SJSA1 (cell line): ENCODE measurements at regions not wholly inside any gene's neighbourhood (a gene's known extent, or its start where the extent isn't known, plus 50 kb on each side); places are given as distances from the start of the nearest gene placed in this dataset.

Source experiments
- DNase-seq, 2 experiments: peaks; one replicate each; pipeline ENCODE4 v3.0.0-alpha.2; 2015 to 2020; ENCODE audit warnings: low spot score in 2 of 2, low read depth in 1 of 2
- H3K27ac ChIP-seq: fragments of 250-450 bp; sonication (Bioruptor Pico); 2 replicates; pipeline ENCODE4 v1.5.1; 2020; ENCODE audit warnings: mild to moderate bottlenecking, moderate library complexity
- H3K27me3 ChIP-seq: fragments of 250-450 bp; sonication (Bioruptor Pico); replicated peaks from 2 replicates; pipeline ENCODE4 v1.5.1; 2020; ENCODE audit warnings: mild to moderate bottlenecking, moderate library complexity
- H3K36me3 ChIP-seq: fragments of 250-450 bp; sonication (Bioruptor Pico); 2 replicates; pipeline ENCODE4 v1.5.1; 2020; ENCODE audit warnings: mild to moderate bottlenecking
- H3K4me1 ChIP-seq: fragments of 250-450 bp; sonication (Bioruptor Pico); replicated peaks from 2 replicates; pipeline ENCODE4 v1.6.1; 2021; ENCODE audit warnings: mild to moderate bottlenecking
- H3K4me3 ChIP-seq: fragments of 250-450 bp; sonication (Bioruptor Pico); 2 replicates; pipeline ENCODE4 v1.5.1; 2020; ENCODE audit warnings: mild to moderate bottlenecking
- H3K9me3 ChIP-seq: fragments of 250-450 bp; sonication (Bioruptor Pico); replicated peaks from 2 replicates; pipeline ENCODE4 v1.5.1; 2020; ENCODE audit warnings: mild to moderate bottlenecking

DNA sequence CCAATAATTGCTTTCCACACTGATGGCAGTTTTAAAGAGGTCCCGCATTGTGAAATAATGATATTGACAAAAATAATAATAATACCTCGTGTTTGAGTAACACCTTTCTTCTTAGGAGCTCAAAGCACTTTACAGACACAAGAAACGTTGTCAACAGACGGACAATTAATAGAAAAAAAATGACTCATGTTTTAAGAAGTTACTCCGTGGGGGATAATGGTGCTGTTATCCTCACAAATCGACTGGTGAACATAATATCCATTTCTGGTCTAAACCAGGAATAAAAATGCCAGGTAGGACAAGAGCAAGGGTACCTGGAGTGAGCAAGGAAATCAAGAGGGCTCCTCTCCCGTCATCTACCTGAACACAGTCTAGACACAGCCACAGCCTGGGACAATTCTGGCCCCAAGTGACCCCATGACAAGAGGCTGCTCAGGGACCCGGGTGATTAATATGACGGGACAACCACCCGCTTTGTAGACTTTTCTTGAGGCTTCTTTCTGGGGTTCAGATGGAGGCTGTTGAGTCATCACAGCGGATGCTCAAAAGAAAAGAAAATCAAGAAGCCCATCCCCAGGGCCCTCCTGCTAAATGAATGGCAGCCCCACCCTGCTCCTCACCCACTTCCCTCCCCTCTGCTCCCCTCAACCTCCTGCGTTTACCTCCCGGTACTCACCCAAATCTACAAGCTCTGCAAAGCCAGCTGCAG is 146.2 kb upstream of the IRF2BP2 start:
- H3K36me3 ChIP-seq: no peaks in the 10 kb centered on the region
- H3K4me3 ChIP-seq: no peak overlapping the region
- H3K27ac ChIP-seq: peak overlapping the region; percentile 67
- no peaks in the 10 kb centered on the region for H3K9me3 ChIP-seq
- no peaks in the 10 kb centered on the region for H3K27me3 ChIP-seq
- DNase-seq: peak in 1 of 2 experiments; percentile 61
- peaks cover 63% of the 10 kb centered on the region for H3K4me1 ChIP-seq

DNA sequence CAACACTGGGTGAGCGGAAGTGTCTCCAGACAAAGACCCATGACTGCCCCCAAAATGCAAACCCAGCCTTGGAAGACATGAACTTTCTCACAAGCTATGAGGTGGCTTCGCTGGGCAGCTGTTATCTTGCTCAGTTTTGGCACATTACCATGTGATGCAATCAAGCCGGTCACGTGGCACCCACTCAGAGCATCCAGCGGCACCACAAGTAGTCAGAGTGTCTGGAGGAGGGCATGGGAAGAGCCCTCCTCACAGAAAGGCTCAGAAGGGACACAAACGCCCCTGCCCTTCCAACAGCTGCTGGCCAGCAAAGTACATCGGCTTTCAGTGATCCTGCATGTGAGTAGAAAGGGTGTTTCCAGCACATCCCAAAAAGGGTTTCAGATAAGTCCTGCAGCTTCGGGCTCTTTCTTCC is 145.5 kb upstream of the IRF2BP2 start:
- peaks cover 57% of the 10 kb centered on the region for H3K4me1 ChIP-seq
- peak overlapping the region; percentile 67 for H3K27ac ChIP-seq
- H3K4me3 ChIP-seq: no peak overlapping the region
- no peaks in the 10 kb centered on the region for H3K27me3 ChIP-seq
- no peaks in the 10 kb centered on the region for H3K36me3 ChIP-seq
- no peaks in the 10 kb centered on the region for H3K9me3 ChIP-seq
- DNase-seq: peak; percentile 64 to 77

DNA sequence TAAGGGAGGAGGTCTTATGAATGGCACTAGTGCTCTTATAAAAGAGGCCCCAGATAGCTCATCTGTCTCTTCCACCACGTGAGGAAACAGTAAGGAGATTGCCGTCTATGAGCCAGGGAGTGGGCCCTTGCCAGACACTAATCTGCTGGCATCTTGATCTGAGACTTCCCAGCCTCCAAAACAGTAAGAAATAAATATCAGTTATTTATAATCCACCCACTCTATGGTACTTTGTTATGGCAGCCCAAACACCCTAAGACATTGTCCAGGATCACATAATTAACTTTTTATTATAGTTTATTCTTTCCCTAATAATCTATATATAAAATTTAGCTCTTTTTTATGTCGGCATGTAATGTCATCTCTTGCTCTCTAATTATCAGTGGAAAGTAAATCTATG is 144.0 kb upstream of the IRF2BP2 start:
- no peaks in the 10 kb centered on the region for H3K27me3 ChIP-seq
- peaks cover 42% of the 10 kb centered on the region for H3K4me1 ChIP-seq
- H3K9me3 ChIP-seq: no peaks in the 10 kb centered on the region
- DNase-seq: no peak
- no peak overlapping the region for H3K27ac ChIP-seq
- H3K36me3 ChIP-seq: no peaks in the 10 kb centered on the region
- no peak overlapping the region for H3K4me3 ChIP-seq

DNA sequence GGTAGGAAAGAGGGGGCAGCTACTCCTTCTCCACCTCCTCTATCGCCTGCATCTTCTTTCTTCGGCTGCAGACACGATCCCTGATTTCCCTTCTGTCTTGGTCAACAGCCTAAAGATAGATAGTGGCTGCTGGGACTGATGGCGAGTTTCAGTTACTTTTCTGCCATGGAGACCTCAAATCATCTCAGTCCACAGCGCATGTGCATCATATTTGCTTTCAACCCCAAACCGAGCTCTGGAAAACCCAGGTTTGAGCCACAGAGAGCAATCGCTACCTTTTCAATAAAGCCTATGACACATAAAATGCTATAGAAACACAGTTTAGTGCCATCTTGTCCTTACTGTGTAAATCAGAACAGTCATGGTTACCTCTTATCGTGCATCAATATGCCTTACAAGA is 142.9 kb upstream of the IRF2BP2 start:
- Histone ChIP-seq H3K9me3 (no peaks in the 10 kb centered on the region), H3K36me3 (no peaks in the 10 kb centered on the region), H3K27me3 (no peaks in the 10 kb centered on the region), H3K27ac (no peak overlapping the region), H3K4me3 (no peak overlapping the region), H3K4me1 (peaks cover 32% of the 10 kb centered on the region)
- DNase-seq: no peak

DNA sequence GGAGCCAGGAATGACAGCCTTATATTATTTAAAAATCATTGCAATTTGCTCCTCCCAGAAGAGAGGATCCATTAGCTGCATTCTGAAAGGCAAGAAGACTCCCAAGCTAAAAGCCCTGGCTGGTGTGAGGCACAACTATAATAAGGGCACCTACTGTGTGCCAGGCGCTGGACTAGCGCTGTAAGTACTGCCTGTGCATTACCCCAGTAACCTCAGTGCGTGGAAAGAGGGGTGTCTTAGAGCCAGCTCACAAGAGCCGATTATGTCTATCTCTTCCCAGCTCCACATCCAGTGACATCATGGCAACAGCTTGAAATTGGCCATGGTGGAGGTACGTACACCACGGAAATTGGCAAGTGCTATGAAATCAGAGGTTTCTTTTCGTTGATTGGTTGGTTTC is 141.7 kb upstream of the IRF2BP2 start:
- Histone ChIP-seq H3K36me3 (no peaks in the 10 kb centered on the region), H3K4me1 (peaks cover 23% of the 10 kb centered on the region), H3K4me3 (no peak overlapping the region), H3K9me3 (no peaks in the 10 kb centered on the region), H3K27me3 (no peaks in the 10 kb centered on the region), H3K27ac (no peak overlapping the region)
- DNase-seq: no peak

DNA sequence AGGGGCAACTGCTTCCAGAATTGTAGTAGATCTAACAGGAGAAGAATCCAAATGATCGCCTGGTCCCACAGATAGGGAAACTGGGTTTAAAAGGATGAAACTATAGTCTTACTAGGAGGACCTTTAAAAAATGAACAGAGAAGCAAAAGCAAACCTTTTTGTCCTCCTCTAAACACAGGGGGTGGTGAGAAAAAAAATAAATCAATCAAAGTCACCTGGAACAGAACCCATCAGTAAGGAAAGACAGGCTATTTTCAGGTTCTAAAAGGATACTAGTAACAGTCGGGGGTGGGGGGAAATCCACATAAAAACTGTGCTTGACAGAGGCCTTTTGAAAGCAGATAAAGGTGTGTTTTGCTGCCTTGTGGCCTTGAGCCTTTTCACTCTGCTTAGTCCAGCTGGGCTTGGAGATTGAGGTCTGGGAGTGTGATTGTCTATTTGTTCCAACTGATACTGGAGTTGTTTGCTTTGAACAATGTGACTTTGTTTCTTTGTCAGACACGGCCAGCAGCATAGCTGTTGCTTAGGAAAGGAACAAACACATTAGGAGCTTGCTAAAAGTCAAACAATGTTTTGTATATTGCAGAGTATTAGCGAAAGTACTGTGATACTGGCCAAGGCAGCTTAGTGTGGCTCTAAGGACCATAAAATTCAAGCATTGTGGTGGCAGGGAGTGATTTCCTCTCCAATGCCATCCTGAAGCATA is 141.1 kb upstream of the IRF2BP2 start:
- H3K27me3 ChIP-seq: no peaks in the 10 kb centered on the region
- no peak overlapping the region for H3K4me3 ChIP-seq
- H3K36me3 ChIP-seq: no peaks in the 10 kb centered on the region
- no peak overlapping the region for H3K27ac ChIP-seq
- no peak for DNase-seq
- peaks cover 23% of the 10 kb centered on the region for H3K4me1 ChIP-seq
- H3K9me3 ChIP-seq: no peaks in the 10 kb centered on the region

DNA sequence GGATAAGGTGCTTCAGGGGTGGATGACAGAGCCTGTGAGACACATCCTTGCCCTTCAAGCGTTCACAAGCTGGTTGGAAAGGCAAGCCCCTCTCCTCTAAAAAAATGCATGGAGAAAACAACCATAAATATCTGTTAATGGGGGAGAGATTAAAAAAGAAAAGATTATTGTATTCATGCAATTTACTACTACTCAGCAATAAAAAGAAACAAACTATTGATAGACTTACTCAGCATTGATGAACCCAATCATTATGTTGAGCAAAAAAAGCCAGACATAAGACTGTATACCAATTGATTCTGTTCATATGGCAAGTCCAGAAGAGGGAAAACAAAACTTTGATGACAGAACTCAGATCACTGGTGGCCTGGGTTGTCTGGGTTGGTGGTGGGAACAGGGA is 138.7 kb upstream of the IRF2BP2 start:
- Histone ChIP-seq H3K4me1 (peaks cover 34% of the 10 kb centered on the region), H3K27me3 (no peaks in the 10 kb centered on the region), H3K36me3 (no peaks in the 10 kb centered on the region), H3K4me3 (no peak overlapping the region), H3K27ac (no peak overlapping the region), H3K9me3 (no peaks in the 10 kb centered on the region)
- DNase-seq: no peak

DNA sequence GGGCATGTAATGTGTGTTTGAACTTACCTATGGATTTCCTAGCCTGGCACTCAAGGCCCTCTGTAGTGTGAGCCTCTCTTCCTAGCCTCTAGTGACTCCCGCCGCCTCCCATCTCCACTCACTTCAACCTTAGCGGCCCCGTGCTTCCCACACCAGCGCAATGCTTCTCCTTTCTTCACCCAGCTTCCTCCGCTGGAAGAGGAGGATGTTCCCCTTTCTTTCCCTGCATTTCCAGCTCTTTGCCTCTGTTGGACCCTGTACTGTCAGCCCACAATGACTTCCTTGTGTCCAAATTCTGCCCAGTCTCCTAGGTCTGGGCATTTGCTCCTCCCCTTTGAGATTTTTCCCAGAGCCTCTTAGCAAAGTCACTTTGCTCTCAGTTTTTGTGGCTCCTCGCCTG is 138.1 kb upstream of the IRF2BP2 start:
- Histone ChIP-seq H3K4me1 (peaks cover 40% of the 10 kb centered on the region), H3K27me3 (no peaks in the 10 kb centered on the region), H3K4me3 (no peak overlapping the region), H3K27ac (no peak overlapping the region), H3K36me3 (no peaks in the 10 kb centered on the region), H3K9me3 (no peaks in the 10 kb centered on the region)
- DNase-seq: no peak

DNA sequence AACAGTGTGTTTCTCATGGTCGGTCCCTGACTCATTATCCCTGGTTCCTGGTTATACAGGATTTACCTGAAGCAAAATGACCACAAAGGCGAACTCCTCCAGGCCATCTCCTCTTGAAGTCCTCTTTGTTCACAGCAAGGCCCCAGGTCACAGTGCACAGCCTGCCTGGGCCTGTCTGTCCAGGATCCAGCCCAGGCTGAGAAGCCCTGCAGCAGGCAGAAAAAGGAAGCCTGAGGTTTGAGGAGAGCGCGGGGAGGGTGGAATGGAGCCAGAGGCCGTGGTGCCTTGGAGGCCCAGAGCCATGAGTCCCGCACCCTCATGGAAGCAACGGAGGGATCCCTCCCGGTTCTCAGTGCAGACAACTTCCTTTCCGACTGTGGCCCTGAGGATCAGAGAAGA is 136.8 kb upstream of the IRF2BP2 start:
- no peak overlapping the region for H3K27ac ChIP-seq
- no peaks in the 10 kb centered on the region for H3K36me3 ChIP-seq
- H3K27me3 ChIP-seq: no peaks in the 10 kb centered on the region
- DNase-seq: no peak
- H3K9me3 ChIP-seq: no peaks in the 10 kb centered on the region
- no peak overlapping the region for H3K4me3 ChIP-seq
- peaks cover 40% of the 10 kb centered on the region for H3K4me1 ChIP-seq

DNA sequence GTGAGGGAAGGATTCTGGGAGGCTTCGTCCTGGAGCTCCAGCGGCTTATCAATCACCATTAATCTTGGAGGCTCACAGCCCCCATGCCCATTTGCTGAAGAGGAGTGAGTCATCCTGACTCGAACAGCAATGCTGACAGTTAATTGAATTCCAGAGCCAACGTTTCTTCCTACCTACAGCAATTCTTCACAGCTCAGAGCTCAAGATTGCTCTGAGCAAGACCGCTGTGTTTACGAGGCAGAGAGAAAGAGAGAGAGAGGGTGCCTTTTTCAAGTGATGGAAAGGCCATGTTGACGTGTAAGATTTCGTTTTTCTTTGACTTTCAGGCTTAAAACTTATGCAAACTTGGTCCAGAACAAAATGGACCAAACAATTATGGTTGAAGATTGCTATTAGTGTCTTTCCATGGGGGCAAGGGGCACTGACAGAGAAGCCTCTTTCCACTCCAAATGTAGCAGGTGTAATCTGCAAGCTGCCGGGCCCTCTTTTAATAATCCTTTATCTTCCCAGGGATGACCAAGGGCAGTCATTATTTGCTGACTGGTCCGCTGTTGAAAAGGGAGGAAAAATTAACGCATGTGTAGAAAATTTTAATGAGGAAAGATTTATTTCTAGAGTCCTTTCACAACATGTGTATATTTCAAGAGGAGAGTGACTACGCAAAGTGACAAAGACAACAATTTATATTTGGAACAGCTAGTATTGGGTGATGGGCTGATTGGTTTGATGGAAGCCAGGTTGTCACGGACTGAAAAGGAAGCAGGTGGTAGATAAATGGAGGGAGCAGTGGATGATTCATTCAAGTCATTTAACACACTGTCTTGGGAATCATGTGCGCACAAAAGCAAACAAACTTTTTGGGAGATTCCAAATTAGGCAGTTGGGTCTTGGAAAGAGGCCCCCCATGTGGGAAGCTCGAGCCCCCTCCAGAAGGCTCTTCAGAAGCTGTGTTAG is 136.1 kb upstream of the IRF2BP2 start:
- Histone ChIP-seq H3K36me3 (no peaks in the 10 kb centered on the region), H3K4me3 (no peak overlapping the region), H3K4me1 (peaks cover 37% of the 10 kb centered on the region), H3K27me3 (no peaks in the 10 kb centered on the region), H3K27ac (no peak overlapping the region), H3K9me3 (no peaks in the 10 kb centered on the region)
- DNase-seq: peak in 1 of 2 experiments; percentile 33

DNA sequence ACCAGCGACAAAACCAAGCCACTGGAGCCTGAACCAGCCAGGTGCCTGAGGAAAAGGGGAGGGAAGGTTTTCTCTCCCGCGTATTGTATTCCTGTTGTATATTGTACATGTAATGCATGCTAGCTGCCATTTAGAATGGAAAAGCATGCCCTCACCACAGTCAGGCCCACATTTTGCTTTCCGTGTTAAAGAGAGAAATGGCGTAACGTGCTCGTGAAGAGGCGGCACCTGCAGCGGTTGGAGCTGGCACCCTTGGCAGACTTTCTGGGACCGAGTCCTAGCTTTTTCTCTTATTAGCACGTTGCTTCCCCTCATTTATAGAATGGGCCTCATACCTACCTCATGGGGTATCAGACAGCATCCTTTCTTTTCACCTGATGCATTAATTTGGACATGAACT is 135.3 kb upstream of the IRF2BP2 start:
- no peak for DNase-seq
- no peaks in the 10 kb centered on the region for H3K36me3 ChIP-seq
- H3K27ac ChIP-seq: no peak overlapping the region
- H3K9me3 ChIP-seq: no peaks in the 10 kb centered on the region
- no peak overlapping the region for H3K4me3 ChIP-seq
- H3K4me1 ChIP-seq: peaks cover 37% of the 10 kb centered on the region
- no peaks in the 10 kb centered on the region for H3K27me3 ChIP-seq

DNA sequence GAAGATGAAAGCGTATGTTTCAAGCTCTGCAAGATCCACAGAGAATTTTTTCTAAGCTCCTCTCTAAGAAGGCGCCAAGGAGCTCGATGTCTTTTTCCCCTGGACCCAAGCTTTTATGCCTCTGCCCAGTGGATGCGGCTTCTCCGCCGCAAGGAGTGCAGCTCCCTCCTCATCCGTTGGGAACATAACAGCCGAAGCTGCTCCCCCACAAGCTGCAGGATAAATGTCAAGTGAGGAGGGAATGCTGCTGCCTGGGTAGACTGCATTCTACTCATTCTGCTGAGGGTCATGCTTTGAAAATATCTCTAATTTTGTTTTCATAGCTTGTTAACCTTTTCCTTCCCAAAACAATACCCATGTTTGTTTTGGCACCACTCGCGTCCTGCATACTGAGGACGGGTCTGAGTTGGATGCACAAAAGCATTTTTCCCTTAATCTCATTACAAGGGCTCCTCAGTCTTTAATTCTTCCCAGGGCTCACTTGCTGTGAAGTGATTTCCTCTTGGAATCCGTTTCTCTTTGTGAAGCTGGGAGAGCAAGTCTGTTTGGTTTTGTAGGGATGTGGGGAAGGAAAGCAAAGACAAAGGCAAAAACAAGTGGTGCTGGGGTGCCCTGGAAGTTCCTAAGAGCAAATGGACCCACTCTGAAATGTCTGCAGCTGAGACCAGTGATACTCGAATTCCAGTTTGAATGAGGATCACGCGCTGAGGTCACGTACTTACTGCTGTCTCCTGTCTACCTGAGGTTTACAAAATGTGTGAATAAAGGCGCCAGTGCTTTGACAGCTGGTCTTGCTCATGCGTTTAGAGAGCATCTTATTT is 134.0 kb upstream of the IRF2BP2 start:
- Histone ChIP-seq H3K4me3 (no peak overlapping the region), H3K9me3 (no peaks in the 10 kb centered on the region), H3K27ac (no peak overlapping the region; the same call in 1 of the 2 replicates), H3K36me3 (no peaks in the 10 kb centered on the region), H3K27me3 (no peaks in the 10 kb centered on the region), H3K4me1 (peaks cover 37% of the 10 kb centered on the region)
- DNase-seq: peak; percentile 59 to 77

DNA sequence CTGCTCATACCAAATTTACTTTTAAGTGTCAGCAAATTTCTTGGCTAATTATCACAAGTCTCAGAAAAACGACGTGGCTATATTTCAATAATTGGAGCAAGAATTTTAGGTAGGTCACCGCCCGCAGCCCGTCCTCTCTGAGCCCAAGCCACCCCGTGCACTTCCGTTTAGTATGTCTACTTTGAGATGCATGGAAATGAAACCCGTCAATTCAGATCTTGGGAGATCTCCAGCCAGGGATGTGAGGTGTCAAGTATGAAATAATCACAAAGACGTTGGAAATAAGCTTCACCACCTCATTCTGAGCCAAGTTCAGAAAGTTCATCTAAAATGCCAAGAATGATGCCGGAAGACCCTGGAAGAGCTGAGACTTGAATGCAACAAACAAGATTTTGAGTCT is 132.6 kb upstream of the IRF2BP2 start:
- H3K27ac ChIP-seq: no peak overlapping the region

More for the DNA sequence above, 132.6 kb upstream of the IRF2BP2 start:
- peaks cover 37% of the 10 kb centered on the region for H3K4me1 ChIP-seq
- no peaks in the 10 kb centered on the region for H3K36me3 ChIP-seq
- H3K27me3 ChIP-seq: no peaks in the 10 kb centered on the region
- no peak overlapping the region for H3K4me3 ChIP-seq
- no peak for DNase-seq
- H3K9me3 ChIP-seq: no peaks in the 10 kb centered on the region
